Neural crest cell (in vitro differentiated cells): ENCODE measurements at regions not wholly inside any gene's neighbourhood (a gene's known extent, or its start where the extent isn't known, plus 50 kb on each side); places are given as distances from the start of the nearest gene placed in this dataset.

Experiments
- DNase-seq: peaks from one replicate; pipeline ENCODE4 v3.0.0; 2021; ENCODE audit warnings: low read depth, mixed read lengths, low spot score
- H3K27ac Mint-ChIP-seq: one replicate; pipeline ENCODE4 v1.8.0; 2021; ENCODE audit warnings: mild to moderate bottlenecking, mixed read lengths; ENCODE audit not compliant: unreplicated experiment
- H3K27me3 Mint-ChIP-seq: 2 replicates; pipeline ENCODE4 v1.8.0; 2021; ENCODE audit warnings: low read depth, mild to moderate bottlenecking, mixed read lengths
- H3K36me3 Mint-ChIP-seq: 2 replicates; pipeline ENCODE4 v1.8.0; 2021; ENCODE audit warnings: low read depth, mild to moderate bottlenecking, mixed read lengths
- H3K4me1 Mint-ChIP-seq: 2 replicates; pipeline ENCODE4 v1.8.0; 2021; ENCODE audit warnings: mixed read lengths
- H3K4me3 Mint-ChIP-seq: one replicate; pipeline ENCODE4 v1.8.0; 2021; ENCODE audit warnings: mild to moderate bottlenecking, mixed read lengths
- H3K9me3 Mint-ChIP-seq: 2 replicates; pipeline ENCODE4 v1.8.0; 2021; ENCODE audit warnings: mixed read lengths
- TF ChIP-seq, protein P1 (sequence below): fragments of 200-600 bp; sonication (generic); conservative IDR thresholded peaks from 2 replicates; pipeline ENCODE4 v1.5.0; 2021; ENCODE audit warnings: antibody characterized with exemption, mild to moderate bottlenecking

GRCh38 chr2:12407160-12407559 lies 309.6 kb upstream of the TRIB2 start:
- H3K36me3 Mint-ChIP-seq = peaks cover 6% of the 10 kb centered on the region
- TF ChIP-seq, protein P1, sequence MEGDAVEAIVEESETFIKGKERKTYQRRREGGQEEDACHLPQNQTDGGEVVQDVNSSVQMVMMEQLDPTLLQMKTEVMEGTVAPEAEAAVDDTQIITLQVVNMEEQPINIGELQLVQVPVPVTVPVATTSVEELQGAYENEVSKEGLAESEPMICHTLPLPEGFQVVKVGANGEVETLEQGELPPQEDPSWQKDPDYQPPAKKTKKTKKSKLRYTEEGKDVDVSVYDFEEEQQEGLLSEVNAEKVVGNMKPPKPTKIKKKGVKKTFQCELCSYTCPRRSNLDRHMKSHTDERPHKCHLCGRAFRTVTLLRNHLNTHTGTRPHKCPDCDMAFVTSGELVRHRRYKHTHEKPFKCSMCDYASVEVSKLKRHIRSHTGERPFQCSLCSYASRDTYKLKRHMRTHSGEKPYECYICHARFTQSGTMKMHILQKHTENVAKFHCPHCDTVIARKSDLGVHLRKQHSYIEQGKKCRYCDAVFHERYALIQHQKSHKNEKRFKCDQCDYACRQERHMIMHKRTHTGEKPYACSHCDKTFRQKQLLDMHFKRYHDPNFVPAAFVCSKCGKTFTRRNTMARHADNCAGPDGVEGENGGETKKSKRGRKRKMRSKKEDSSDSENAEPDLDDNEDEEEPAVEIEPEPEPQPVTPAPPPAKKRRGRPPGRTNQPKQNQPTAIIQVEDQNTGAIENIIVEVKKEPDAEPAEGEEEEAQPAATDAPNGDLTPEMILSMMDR = no peak
- H3K9me3 Mint-ChIP-seq = peaks cover 9% of the 10 kb centered on the region
- H3K4me1 Mint-ChIP-seq = no peaks in the 10 kb centered on the region
- H3K27me3 Mint-ChIP-seq = no peaks in the 10 kb centered on the region
- no peak overlapping the region for H3K27ac Mint-ChIP-seq
- H3K4me3 Mint-ChIP-seq = no peak overlapping the region
- no peak for DNase-seq

GRCh38 chr2:12412898-12413305 lies 303.8 kb upstream of the TRIB2 start:
- Mint-ChIP-seq H3K27ac (no peak overlapping the region), H3K9me3 (peaks cover 8% of the 10 kb centered on the region), H3K4me1 (peaks cover 16% of the 10 kb centered on the region), H3K27me3 (no peaks in the 10 kb centered on the region), H3K36me3 (peaks cover 2% of the 10 kb centered on the region), H3K4me3 (no peak overlapping the region)
- no peak for DNase-seq
- TF ChIP-seq, protein P1 = no peak

DNA sequence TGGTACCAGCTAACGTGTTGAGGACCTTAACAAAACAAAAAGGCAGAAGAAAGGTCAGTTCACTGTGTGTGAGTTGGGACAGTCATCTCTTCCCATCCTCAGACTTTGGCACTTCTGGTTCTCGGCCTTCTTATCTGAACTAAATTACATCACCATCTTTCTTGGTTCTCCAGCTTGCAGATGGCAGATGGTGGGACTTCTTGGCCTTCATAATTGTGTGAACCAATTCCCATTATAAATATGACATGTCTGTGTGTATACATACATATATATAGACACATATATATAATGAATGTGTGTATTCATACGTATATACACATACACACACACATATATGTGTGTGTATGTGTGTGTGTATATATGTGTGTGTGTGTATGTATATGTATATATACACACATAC lies 301.2 kb upstream of the TRIB2 start:
- no peak overlapping the region for H3K4me3 Mint-ChIP-seq
- peaks cover 16% of the 10 kb centered on the region for H3K4me1 Mint-ChIP-seq
- H3K36me3 Mint-ChIP-seq = no peaks in the 10 kb centered on the region
- H3K27ac Mint-ChIP-seq = no peak overlapping the region
- peaks cover 6% of the 10 kb centered on the region for H3K9me3 Mint-ChIP-seq
- no peak for DNase-seq
- TF ChIP-seq, protein P1 = no peak
- no peaks in the 10 kb centered on the region for H3K27me3 Mint-ChIP-seq

GRCh38 chr2:12416600-12416999 lies 300.1 kb upstream of the TRIB2 start:
- DNase-seq = no peak
- TF ChIP-seq, protein P1 = peak; percentile 47
- Mint-ChIP-seq H3K36me3 (no peaks in the 10 kb centered on the region), H3K4me3 (no peak overlapping the region), H3K9me3 (no peaks in the 10 kb centered on the region), H3K4me1 (peaks cover 16% of the 10 kb centered on the region), H3K27me3 (no peaks in the 10 kb centered on the region), H3K27ac (no peak overlapping the region)

DNA sequence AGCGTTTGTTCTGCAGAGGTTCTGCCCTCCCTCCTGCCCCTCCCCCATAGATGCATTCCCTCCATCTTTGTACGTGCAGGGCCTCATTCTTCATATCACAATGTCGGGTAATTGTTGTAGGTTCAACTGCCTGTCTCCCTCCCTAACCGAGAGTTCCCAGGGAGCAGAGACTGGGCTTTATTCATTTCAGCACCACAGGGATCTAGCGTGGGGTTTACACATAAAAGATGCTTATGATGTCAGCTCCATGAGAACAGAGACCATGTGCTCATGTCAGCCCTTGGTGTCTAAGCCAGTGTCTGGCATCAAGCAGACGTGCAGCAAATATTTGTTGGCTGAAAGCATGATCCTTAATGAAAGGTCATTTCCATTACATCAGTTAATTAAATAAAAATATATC lies 298.9 kb upstream of the TRIB2 start:
- no peaks in the 10 kb centered on the region for H3K9me3 Mint-ChIP-seq
- DNase-seq = no peak
- no peak overlapping the region for H3K4me3 Mint-ChIP-seq
- TF ChIP-seq, protein P1 = no peak
- H3K4me1 Mint-ChIP-seq = peaks cover 12% of the 10 kb centered on the region
- no peaks in the 10 kb centered on the region for H3K27me3 Mint-ChIP-seq
- H3K36me3 Mint-ChIP-seq = no peaks in the 10 kb centered on the region
- H3K27ac Mint-ChIP-seq = no peak overlapping the region

DNA sequence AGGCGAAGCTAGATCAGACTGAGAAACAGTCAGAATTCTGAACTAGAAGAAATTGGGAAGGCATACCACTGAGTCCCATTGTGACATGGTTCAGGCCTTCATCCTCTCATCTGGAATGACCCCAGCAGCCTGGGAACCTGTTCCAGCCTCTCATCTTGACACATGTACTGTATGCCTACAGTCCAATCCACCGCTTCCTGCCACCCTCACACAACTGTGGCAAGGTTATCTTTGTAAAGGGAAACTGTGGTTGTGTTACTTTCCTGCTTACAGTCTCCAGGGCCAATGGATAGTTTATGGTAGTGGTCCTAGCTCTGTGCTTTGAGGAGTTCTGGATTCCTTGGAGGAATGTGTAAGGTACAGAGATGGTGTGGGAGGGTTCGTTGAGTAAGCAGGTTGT lies 296.9 kb upstream of the TRIB2 start:
- TF ChIP-seq, protein P1 = no peak
- H3K27me3 Mint-ChIP-seq = no peaks in the 10 kb centered on the region
- H3K9me3 Mint-ChIP-seq = no peaks in the 10 kb centered on the region
- DNase-seq = no peak
- H3K4me1 Mint-ChIP-seq = peaks cover 8% of the 10 kb centered on the region
- no peak overlapping the region for H3K27ac Mint-ChIP-seq
- H3K36me3 Mint-ChIP-seq = no peaks in the 10 kb centered on the region
- no peak overlapping the region for H3K4me3 Mint-ChIP-seq
